ENCODE measurements at regions not wholly inside any gene's neighbourhood (a gene's known extent, or its start where the extent isn't known, plus 50 kb on each side); places are given as distances from the start of the nearest gene placed in this dataset.

DNA sequence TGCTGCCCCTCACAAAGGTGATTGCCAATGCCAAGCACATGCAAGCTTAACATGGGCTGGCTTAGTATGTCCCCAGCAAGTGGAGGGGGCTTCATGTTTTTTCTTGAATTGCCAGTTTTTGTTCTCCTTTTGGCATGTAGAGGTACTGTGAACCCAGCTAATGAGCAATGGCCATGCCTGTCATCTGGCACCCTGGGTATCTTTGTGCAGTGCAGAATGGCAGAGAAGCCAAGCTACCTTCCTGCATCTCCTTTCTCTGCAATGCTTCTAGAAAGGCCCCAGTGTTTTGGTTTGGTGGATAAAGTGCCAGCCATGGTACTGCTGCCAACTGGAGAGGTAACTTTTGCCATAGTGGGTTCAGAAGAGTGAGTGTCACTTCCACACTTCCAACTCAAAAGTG, 576.9 kb downstream of the CMPK2 start:
- TF ChIP-seq, protein P1, sequence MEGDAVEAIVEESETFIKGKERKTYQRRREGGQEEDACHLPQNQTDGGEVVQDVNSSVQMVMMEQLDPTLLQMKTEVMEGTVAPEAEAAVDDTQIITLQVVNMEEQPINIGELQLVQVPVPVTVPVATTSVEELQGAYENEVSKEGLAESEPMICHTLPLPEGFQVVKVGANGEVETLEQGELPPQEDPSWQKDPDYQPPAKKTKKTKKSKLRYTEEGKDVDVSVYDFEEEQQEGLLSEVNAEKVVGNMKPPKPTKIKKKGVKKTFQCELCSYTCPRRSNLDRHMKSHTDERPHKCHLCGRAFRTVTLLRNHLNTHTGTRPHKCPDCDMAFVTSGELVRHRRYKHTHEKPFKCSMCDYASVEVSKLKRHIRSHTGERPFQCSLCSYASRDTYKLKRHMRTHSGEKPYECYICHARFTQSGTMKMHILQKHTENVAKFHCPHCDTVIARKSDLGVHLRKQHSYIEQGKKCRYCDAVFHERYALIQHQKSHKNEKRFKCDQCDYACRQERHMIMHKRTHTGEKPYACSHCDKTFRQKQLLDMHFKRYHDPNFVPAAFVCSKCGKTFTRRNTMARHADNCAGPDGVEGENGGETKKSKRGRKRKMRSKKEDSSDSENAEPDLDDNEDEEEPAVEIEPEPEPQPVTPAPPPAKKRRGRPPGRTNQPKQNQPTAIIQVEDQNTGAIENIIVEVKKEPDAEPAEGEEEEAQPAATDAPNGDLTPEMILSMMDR (IDR thresholded peaks at IDR 0.05), result no peak
- TF ChIP-seq, protein P2, sequence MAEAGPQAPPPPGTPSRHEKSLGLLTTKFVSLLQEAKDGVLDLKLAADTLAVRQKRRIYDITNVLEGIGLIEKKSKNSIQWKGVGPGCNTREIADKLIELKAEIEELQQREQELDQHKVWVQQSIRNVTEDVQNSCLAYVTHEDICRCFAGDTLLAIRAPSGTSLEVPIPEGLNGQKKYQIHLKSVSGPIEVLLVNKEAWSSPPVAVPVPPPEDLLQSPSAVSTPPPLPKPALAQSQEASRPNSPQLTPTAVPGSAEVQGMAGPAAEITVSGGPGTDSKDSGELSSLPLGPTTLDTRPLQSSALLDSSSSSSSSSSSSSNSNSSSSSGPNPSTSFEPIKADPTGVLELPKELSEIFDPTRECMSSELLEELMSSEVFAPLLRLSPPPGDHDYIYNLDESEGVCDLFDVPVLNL (CRISPR knock-in tag; IDR thresholded peaks at IDR 0.05; ENCODE audit: borderline replicate concordance, low read depth), result no peak
- TF ChIP-seq, protein P3, sequence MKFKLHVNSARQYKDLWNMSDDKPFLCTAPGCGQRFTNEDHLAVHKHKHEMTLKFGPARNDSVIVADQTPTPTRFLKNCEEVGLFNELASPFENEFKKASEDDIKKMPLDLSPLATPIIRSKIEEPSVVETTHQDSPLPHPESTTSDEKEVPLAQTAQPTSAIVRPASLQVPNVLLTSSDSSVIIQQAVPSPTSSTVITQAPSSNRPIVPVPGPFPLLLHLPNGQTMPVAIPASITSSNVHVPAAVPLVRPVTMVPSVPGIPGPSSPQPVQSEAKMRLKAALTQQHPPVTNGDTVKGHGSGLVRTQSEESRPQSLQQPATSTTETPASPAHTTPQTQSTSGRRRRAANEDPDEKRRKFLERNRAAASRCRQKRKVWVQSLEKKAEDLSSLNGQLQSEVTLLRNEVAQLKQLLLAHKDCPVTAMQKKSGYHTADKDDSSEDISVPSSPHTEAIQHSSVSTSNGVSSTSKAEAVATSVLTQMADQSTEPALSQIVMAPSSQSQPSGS (CRISPR knock-in tag; IDR thresholded peaks at IDR 0.05; ENCODE audit: borderline replicate concordance, low read depth), result no peak
- TF ChIP-seq, protein P4, sequence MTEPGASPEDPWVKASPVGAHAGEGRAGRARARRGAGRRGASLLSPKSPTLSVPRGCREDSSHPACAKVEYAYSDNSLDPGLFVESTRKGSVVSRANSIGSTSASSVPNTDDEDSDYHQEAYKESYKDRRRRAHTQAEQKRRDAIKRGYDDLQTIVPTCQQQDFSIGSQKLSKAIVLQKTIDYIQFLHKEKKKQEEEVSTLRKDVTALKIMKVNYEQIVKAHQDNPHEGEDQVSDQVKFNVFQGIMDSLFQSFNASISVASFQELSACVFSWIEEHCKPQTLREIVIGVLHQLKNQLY (CRISPR knock-in tag; IDR thresholded peaks at IDR 0.05), result no peak
- TF ChIP-seq SMAD3 (CRISPR knock-in tag; IDR thresholded peaks at IDR 0.05; ENCODE audit: borderline replicate concordance) (no peak), ZNF671 (CRISPR knock-in tag; IDR thresholded peaks at IDR 0.05) (no peak), SP1 (CRISPR knock-in tag; conservative IDR thresholded peaks at IDR 0.05) (no peak)

All from WTC11 (cell line).